IPS-20b (cell line): ENCODE measurements at regions not wholly inside any gene's neighbourhood (a gene's known extent, or its start where the extent isn't known, plus 50 kb on each side); places are given as distances from the start of the nearest gene placed in this dataset.
"Not testable (repeated sequence)": the region's sequence is repeated elsewhere in the genome, so short reads cannot be mapped to it uniquely, and the experiment has no call there.

Experiments
- H3K27ac ChIP-seq: one replicate; pipeline ENCODE4 v1.5.1; 2013; ENCODE audit warnings: low read length
- H3K27me3 ChIP-seq: 2 replicates; pipeline ENCODE4 v1.6.1; 2013; ENCODE audit warnings: mild to moderate bottlenecking, low read length, inconsistent platforms; ENCODE audit not compliant: insufficient read depth
- H3K36me3 ChIP-seq: 2 replicates; pipeline ENCODE4 v1.6.1; 2013; ENCODE audit warnings: low read depth, mild to moderate bottlenecking, inconsistent platforms, low read length, moderate library complexity; ENCODE audit not compliant: insufficient read depth
- H3K4me1 ChIP-seq: 2 replicates; pipeline ENCODE4 v1.6.1; 2013; ENCODE audit warnings: mild to moderate bottlenecking, control low read depth, inconsistent platforms, low read length, moderate library complexity; ENCODE audit not compliant: insufficient read depth
- H3K4me3 ChIP-seq: 2 replicates; pipeline ENCODE4 v1.5.1; 2013; ENCODE audit warnings: mild to moderate bottlenecking, low read length, inconsistent platforms
- H3K9ac ChIP-seq: 2 replicates; pipeline ENCODE4 v1.6.1; 2013; ENCODE audit warnings: low read depth, mild to moderate bottlenecking, inconsistent platforms, low read length, moderate library complexity
- H3K9me3 ChIP-seq: 2 replicates; pipeline ENCODE4 v1.6.1; 2013; ENCODE audit warnings: mild to moderate bottlenecking, low read depth, low read length, inconsistent platforms; ENCODE audit not compliant: insufficient read depth

DNA sequence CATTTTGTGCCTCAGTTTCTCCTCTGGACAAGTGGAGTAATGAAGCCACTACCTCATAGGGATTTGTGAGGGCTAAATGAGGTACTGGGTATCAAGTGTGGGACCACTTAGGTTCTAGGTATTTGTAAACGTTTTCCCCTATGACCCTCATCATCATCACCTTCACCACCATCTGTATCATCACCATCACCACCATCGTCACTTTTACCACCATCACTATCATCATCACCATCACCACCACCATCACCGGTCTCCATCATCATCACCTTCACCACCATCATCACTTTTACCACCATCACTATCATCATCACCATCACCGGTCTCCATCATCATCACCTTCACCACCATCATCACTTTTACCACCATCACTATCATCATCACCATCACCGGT is 94.1 kb upstream of the GSE1 start:
- not testable (repeated sequence) for H3K4me3 ChIP-seq, H3K9me3 ChIP-seq, H3K27ac ChIP-seq, H3K27me3 ChIP-seq, H3K36me3 ChIP-seq, H3K9ac ChIP-seq
- H3K4me1 ChIP-seq: peaks cover 17% of the 10 kb centered on the region

DNA sequence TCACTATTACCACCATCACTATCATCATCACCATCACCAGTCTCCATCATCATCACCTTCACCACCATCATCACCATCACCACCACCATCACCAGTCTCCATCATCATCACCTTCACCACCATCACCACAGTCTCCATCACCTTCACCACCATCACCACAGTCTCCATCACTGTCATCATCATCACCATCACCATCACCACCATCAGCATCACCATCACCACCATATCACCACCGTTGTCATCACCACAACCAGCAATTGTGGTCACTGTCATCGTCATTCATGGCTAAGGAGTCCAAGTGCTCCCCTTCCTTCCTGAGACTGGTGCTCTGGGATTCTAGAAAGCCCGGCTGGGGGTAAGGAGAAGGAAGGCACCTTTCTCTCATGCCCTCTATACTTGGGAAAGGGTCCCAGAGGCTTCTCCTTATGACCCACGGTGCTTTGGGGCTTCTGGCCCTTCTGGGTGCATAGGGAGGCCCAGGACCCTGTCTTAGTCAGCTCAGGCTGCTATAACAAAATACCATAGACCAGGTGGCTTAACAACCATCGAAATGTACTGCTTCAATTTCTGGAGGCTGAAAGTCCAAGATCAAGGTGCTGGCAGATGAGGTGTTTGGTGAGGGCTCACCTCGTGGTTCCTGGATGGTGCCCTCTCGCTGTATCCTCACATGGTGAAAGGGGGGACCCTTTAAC is 93.4 kb upstream of the GSE1 start:
- H3K27ac ChIP-seq: no peak overlapping the region
- H3K9ac ChIP-seq: no peak overlapping the region
- no peaks in the 10 kb centered on the region for H3K9me3 ChIP-seq
- H3K27me3 ChIP-seq: no peaks in the 10 kb centered on the region
- H3K4me1 ChIP-seq: peaks cover 14% of the 10 kb centered on the region
- no peak overlapping the region for H3K4me3 ChIP-seq
- no peaks in the 10 kb centered on the region for H3K36me3 ChIP-seq

DNA sequence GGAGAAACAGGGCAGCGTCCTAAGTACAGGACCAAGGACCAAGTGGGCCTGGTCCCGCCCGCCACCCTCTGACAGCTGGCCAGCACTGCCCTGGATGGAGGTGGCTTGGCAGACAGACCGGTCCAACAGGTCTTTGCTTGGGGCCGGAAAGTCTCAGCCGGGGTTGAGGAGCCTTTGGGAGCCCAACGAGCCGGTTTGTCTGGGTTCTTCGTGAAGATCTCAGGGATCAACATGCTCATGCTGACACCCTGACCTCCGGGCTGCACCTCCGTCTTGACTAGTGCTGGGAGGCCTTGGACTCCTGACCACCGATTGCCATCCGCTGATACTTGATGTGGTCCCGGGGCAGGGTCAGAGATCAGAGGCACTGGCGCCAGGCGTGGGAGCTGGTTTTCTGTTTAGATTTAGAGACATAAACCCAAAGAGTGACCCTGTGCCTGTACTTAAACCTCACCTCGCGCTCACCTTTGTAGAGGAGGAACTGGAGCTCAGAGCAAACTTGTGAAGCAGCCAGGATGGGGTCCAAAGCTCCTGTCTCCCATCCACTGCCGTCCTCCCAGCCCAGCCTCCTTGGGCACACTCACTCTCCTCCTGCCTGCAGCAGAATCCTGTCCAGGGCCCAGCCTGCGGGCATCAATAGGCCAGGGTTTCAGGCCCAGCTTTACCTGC is 92.1 kb upstream of the GSE1 start:
- H3K4me3 ChIP-seq: no peak overlapping the region
- peaks cover 11% of the 10 kb centered on the region for H3K4me1 ChIP-seq
- no peaks in the 10 kb centered on the region for H3K36me3 ChIP-seq
- no peak overlapping the region for H3K27ac ChIP-seq
- no peaks in the 10 kb centered on the region for H3K9me3 ChIP-seq
- no peaks in the 10 kb centered on the region for H3K27me3 ChIP-seq
- H3K9ac ChIP-seq: no peak overlapping the region

DNA sequence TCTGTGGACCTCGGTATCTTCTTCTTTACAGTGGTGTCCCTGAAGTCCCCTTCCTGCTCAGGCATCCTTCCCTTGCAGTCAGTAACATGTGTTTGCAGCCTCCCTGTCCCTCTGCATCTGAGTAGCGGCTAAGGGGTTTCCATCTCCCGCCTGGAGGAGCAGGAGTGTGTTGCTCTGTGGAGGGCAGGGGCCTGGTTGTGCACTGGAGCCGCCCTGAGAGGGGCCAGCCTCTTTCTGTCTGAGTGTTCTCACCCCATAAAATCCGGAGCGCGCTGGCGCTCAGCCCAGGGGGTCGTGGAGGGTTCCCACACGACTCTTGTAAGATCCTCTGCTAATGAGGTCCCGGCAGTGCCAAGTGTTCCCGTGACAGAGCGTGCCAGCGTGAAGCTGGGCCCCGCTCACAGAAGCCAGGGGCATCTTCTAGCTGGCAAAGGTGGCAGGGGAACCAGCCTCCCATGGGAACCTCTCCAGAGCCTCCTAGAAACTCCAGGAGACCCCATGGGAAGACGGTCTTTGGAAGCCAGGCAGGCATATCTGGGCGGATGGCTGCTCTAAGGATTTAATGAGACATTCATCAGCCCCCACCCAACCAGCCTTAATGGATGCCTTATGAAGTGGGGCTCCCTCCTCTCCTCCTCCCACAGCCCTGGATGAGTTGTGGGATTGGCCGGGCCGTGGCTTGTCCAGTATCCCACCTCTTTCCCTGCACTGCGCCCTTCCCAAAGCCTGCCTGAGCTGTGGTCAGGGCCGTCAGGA is 91.4 kb upstream of the GSE1 start:
- H3K27ac ChIP-seq: no peak overlapping the region
- no peak overlapping the region for H3K4me3 ChIP-seq
- H3K9ac ChIP-seq: no peak overlapping the region
- no peaks in the 10 kb centered on the region for H3K36me3 ChIP-seq
- peaks cover 11% of the 10 kb centered on the region; the same call in 1 of the 2 replicates for H3K4me1 ChIP-seq
- H3K9me3 ChIP-seq: no peaks in the 10 kb centered on the region
- no peaks in the 10 kb centered on the region for H3K27me3 ChIP-seq

DNA sequence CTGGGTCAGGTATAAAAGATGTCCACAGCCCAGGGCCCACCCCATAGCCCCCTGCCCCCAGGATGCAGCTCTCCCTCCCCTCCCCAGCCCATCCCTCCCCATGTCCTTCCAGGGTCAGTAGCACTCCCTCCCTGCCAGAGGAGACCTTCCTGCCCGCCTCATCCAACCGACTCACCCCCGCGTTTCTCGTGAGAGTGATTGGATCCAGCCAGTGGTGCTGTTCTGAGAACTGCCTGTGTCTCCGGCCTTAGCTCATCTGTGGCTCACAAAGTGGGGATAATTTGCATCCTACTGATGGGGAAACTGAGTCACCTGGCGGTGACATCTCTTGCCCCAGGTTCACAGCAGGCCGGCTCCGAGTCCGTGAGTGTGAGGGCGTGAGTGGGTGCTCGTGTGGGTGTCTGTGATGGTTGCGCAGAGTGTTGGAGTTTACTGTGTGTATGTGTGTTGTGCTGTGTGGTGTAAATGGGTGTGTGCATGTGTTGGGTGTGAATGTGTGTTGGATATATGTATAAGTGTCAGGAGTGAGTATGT is 90.7 kb upstream of the GSE1 start:
- H3K27ac ChIP-seq: no peak overlapping the region
- H3K36me3 ChIP-seq: no peaks in the 10 kb centered on the region
- H3K9ac ChIP-seq: no peak overlapping the region
- no peaks in the 10 kb centered on the region for H3K27me3 ChIP-seq
- H3K9me3 ChIP-seq: no peaks in the 10 kb centered on the region
- H3K4me3 ChIP-seq: no peak overlapping the region
- peaks cover 11% of the 10 kb centered on the region; the same call in 1 of the 2 replicates for H3K4me1 ChIP-seq

DNA sequence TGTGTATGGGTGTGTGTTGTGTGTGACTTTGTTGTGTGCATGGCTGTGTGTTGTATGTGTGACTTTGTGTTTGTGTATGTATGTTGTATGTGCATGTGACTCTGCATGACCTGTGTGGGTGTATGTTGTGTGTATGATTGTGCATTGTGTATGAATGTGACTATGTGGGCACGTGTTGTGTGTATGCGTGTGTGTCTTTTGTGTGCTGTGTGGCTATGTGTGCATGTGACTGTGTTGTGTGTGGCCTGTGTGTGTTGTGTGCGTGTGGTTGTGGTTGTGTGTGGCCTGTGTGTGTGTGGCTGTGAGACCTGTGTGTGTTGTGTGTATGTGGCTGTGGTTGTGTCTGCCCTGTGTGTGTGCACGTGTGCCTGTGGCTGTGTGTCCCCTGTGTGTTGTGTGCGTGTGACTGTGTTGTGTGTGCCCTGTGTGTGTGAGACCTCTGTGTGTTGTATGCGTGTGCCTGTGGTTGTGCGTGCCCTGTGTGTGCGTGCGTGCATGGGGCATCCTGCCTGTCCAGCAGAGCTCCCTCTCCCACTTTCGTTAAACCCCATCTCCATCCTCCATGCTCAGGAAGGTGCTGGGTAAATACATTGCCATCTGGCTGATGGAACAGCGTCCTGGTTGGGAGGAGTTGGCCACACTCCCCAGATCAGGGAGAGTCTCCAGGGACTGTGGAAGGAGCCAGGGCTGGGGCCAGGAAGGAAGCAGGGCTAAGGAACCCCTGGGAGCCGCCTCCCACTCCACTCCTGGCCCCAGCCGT is 90.1 kb upstream of the GSE1 start:
- no peak overlapping the region for H3K27ac ChIP-seq
- H3K9me3 ChIP-seq: no peaks in the 10 kb centered on the region
- peaks cover 11% of the 10 kb centered on the region; the same call in 1 of the 2 replicates for H3K4me1 ChIP-seq
- no peak overlapping the region; the same call in 1 of the 2 replicates for H3K9ac ChIP-seq
- H3K4me3 ChIP-seq: no peak overlapping the region
- no peaks in the 10 kb centered on the region for H3K27me3 ChIP-seq
- no peaks in the 10 kb centered on the region for H3K36me3 ChIP-seq

DNA sequence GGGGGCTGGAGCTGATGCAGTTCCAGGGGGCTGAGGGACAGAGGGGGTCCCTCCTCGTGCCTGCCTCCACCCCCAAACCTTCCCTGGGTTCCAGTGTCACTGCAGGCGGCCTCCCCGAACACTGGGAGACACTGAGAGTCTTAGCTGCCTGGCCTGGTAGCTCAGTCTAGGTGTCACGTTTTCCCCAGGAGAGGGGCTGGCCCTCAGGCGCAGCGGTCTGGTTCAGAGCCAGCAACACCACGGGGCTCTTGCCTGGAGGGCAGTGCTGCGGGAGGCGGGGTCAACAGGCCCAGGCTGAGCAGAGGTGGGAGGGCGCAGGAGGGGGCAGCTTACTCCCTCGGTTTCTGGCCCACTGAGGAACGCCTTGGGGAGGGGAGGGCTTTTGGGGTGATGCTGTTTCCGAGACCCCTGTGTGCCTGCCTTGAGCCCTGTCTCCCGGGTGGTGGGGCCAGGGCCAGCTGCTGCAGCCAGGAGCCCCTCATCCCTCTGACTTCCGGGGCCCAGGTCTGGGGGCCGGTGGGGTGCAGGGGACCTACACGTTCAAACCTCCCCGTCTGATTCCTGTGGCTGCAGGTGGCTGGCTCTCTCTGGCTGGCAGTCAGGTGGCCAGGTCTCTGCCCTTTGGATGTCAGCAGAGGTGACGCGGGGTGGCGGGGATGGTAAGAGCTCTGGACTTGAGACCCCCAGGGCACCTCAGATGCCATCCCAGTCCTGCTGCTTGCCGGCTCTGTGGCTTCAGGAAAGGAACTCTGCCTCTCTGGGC is 89.3 kb upstream of the GSE1 start:
- Histone ChIP-seq H3K9me3 (no peaks in the 10 kb centered on the region), H3K9ac (no peak overlapping the region; the same call in 1 of the 2 replicates), H3K27ac (no peak overlapping the region), H3K4me3 (no peak overlapping the region), H3K36me3 (no peaks in the 10 kb centered on the region), H3K4me1 (peaks cover 11% of the 10 kb centered on the region; the same call in 1 of the 2 replicates), H3K27me3 (no peaks in the 10 kb centered on the region)

DNA sequence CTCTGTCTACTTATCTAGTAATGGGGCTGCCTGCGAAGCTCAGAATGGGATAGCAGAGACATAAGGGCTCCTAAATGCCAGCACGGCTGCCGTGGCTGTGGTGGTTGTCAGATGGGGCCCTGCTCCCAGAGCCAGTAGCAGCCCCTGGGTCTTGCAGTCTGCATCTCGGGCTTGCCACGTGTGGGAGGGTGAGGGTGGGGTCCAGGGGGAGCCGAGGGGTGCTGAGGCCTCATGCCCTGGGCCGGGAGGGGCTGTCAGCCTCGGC is 88.8 kb upstream of the GSE1 start:
- H3K27ac ChIP-seq: no peak overlapping the region
- H3K4me3 ChIP-seq: no peak overlapping the region
- peaks cover 11% of the 10 kb centered on the region; the same call in 1 of the 2 replicates for H3K4me1 ChIP-seq
- no peak overlapping the region for H3K9ac ChIP-seq
- H3K27me3 ChIP-seq: no peaks in the 10 kb centered on the region
- no peaks in the 10 kb centered on the region for H3K9me3 ChIP-seq
- no peaks in the 10 kb centered on the region for H3K36me3 ChIP-seq

DNA sequence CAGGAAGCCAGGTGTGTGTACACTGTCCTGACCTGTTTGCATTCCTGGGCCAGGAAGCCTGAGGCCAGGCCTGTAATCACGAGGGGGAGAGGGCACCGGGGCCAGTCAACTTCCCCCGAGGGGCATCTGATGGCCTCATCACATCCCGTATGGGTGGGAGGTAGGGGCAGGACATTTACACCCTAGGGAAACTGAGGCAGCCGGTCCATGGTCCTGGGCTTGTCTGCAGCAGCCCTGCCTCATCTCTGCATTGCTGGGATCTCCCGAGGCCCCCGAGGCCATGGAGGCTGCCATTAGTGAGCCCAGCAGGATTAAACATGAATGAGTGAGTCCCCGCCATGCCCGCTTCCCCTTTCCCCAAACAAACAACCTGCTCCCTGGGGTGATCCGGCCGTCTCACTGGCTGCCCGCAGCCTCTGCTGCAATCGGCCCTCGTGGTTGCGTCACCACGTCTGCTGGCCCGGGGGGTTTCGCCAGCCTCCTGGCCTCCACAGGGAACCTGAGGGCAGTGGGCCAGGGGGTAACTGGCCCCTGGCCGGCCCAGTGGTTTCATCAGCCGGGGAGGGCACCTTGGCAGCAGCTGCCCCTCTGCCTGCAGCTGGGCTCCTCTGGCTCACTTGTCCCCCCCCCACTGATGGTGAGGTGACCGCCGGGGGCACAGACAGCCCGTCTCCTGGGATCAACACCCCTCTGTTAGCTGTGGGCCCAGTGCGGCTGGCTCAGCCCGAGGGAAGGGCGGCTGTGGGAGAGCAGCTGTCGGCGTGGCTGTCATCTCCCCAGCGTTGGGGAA is 88.3 kb upstream of the GSE1 start:
- Histone ChIP-seq H3K9ac (0 out of 2 replicates have a peak overlapping the region, but pooled peaks have one; percentile 25), H3K27ac (no peak overlapping the region), H3K4me3 (no peak overlapping the region), H3K9me3 (no peaks in the 10 kb centered on the region), H3K4me1 (peaks cover 11% of the 10 kb centered on the region; the same call in 1 of the 2 replicates), H3K36me3 (no peaks in the 10 kb centered on the region), H3K27me3 (no peaks in the 10 kb centered on the region)

DNA sequence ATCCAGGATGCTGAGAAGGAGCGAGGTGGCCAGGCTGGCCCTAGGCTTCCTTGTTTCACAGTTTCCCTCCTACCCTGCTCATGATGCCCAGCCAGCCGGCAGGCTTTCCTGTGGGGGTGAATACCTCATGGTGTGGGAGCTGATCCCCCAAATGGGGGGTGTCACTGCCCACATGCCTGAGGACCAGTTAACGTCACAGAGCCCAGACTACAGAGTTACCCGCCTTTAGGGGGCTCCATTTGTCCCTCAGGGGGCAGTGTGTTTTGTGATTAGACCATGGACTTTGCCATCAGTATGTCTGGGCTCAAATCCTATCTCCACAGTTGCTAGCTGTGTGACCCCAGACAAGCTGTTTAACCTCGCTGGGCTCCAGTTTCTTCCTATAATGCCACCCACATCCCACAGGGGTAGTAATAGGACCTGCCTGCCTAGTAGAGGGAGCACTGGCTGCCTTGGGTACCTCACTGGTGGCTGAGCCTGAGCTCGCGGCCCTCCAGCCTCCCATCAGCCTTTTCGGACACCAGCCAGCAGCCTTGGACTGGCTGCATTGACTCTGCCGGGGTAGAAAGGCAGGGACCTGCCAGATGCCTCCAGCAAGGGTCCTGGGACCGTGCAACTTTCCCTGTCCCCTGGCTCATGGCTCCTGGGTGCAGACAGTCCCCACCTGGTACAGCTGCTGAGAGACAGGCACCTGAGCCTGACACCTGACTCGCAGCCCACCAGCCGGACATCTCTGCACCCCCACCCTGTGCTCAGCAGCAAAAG is 87.5 kb upstream of the GSE1 start:
- Histone ChIP-seq H3K27me3 (no peaks in the 10 kb centered on the region), H3K36me3 (no peaks in the 10 kb centered on the region), H3K9ac (0 out of 2 replicates have a peak overlapping the region, but pooled peaks have one; percentile 25), H3K4me3 (no peak overlapping the region), H3K27ac (no peak overlapping the region), H3K4me1 (peaks cover 11% of the 10 kb centered on the region; the same call in 1 of the 2 replicates), H3K9me3 (no peaks in the 10 kb centered on the region)
